Stimulated activated CD4-positive, alpha-beta T cell treated with anti-CD3 and anti-CD28 coated beads, Interleukin-1b, Interleukin-23, amount 100 ng/mL, for 48 hours (primary cell): ENCODE measurements at regions not wholly inside any gene's neighbourhood (a gene's known extent, or its start where the extent isn't known, plus 50 kb on each side); places are given as distances from the start of the nearest gene placed in this dataset.
A peak's percentile ranks its signal among the peaks of the same experiment; 100 is the strongest.
"Not testable (repeated sequence)": the region's sequence is repeated elsewhere in the genome, so short reads cannot be mapped to it uniquely, and the experiment has no call there.

Experiments used
- DNase-seq: peaks from one replicate; pipeline ENCODE4 v3.0.0-alpha.2; 2020

GRCh38 chr21:39022035-39022434 lies 161.2 kb downstream of the PSMG1 start:
- DNase-seq, result no peak

- no peak for DNase-seq
These were observed 161.8 kb downstream of the PSMG1 start for GRCh38 chr21:39021478-39021832.

GRCh38 chr21:39020751-39021477 lies 162.3 kb downstream of the PSMG1 start:
- DNase-seq, result no peak

- DNase-seq, result no peak
These were observed 164.5 kb downstream of the PSMG1 start for GRCh38 chr21:39018730-39019129.

- no peak for DNase-seq
These were observed 166.4 kb downstream of the PSMG1 start for GRCh38 chr21:39016740-39017315.

- DNase-seq, result no peak
These were observed 168.5 kb downstream of the PSMG1 start for GRCh38 chr21:39014747-39015146.

- no peak for DNase-seq
These were observed 170.7 kb downstream of the PSMG1 start for GRCh38 chr21:39012326-39013230.

GRCh38 chr21:39011911-39012310 lies 171.3 kb downstream of the PSMG1 start:
- DNase-seq, result no peak

- DNase-seq, result no peak
These were observed 172.4 kb downstream of the PSMG1 start for GRCh38 chr21:39010629-39011404.

GRCh38 chr21:39009587-39010225 lies 173.5 kb downstream of the PSMG1 start:
- no peak for DNase-seq

GRCh38 chr21:39007985-39008384 lies 175.3 kb downstream of the PSMG1 start:
- no peak for DNase-seq

- no peak for DNase-seq
These were observed 175.7 kb downstream of the PSMG1 start for GRCh38 chr21:39007532-39007931.

- no peak for DNase-seq
These were observed 176.5 kb downstream of the PSMG1 start for GRCh38 chr21:39006571-39007311.

GRCh38 chr21:39005502-39005787 lies 177.8 kb downstream of the PSMG1 start:
- DNase-seq, result no peak

GRCh38 chr21:39004634-39005501 lies 178.4 kb downstream of the PSMG1 start:
- no peak for DNase-seq

- no peak for DNase-seq
These were observed 179.1 kb downstream of the PSMG1 start for GRCh38 chr21:39003982-39004633.

- DNase-seq, result no peak
These were observed 181.9 kb downstream of the PSMG1 start for GRCh38 chr21:39001341-39001740.

- DNase-seq, result peak; percentile 50
These were observed 182.8 kb downstream of the PSMG1 start for GRCh38 chr21:39000496-39000895.

- DNase-seq, result no peak
These were observed 184.1 kb downstream of the PSMG1 start for GRCh38 chr21:38999161-38999560.

- DNase-seq, result not testable (repeated sequence)
These were observed 185.0 kb downstream of the PSMG1 start for GRCh38 chr21:38998281-38998680.

GRCh38 chr21:38997843-38998175 lies 185.4 kb downstream of the PSMG1 start:
- DNase-seq, result not testable (repeated sequence)
